ENCODE measurements at regions not wholly inside any gene's neighbourhood (a gene's known extent, or its start where the extent isn't known, plus 50 kb on each side); places are given as distances from the start of the nearest gene placed in this dataset.

DNA sequence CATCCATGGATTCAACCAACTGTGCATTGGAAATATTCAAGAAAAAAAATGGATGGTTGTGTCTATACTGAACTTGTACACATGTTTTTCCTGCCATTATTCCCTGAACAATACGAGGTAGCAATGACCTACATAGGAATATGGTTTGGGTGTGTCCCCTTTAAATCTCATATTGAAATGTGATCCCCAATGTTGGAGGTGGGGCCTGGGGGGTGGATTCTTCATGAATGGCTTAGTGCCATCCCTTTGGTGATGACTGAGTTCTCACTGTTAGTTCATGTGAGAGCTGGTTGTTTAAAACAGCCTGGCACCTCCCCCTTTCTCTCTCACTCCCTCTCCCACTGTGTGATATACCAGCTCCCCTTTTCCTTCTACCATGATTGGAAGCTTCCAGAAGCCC, 139.8 kb upstream of the BACH2 start:
- Histone ChIP-seq H3K36me3 (no peaks in the 10 kb centered on the region), H3K9me3 (no peaks in the 10 kb centered on the region), H3K4me3 (no peak overlapping the region), H3K27me3 (no peaks in the 10 kb centered on the region), H3K27ac (no peak overlapping the region), H3K4me1 (no peaks in the 10 kb centered on the region)
- intact Hi-C loops (cut with DNase I; ENCODE audit: low total_unique reads) = no loop called here
- no peak for DNase-seq
- no peak for TF ChIP-seq POLR2A (IDR thresholded peaks at IDR 0.05)
- TF ChIP-seq, protein P1, sequence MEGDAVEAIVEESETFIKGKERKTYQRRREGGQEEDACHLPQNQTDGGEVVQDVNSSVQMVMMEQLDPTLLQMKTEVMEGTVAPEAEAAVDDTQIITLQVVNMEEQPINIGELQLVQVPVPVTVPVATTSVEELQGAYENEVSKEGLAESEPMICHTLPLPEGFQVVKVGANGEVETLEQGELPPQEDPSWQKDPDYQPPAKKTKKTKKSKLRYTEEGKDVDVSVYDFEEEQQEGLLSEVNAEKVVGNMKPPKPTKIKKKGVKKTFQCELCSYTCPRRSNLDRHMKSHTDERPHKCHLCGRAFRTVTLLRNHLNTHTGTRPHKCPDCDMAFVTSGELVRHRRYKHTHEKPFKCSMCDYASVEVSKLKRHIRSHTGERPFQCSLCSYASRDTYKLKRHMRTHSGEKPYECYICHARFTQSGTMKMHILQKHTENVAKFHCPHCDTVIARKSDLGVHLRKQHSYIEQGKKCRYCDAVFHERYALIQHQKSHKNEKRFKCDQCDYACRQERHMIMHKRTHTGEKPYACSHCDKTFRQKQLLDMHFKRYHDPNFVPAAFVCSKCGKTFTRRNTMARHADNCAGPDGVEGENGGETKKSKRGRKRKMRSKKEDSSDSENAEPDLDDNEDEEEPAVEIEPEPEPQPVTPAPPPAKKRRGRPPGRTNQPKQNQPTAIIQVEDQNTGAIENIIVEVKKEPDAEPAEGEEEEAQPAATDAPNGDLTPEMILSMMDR (IDR thresholded peaks at IDR 0.05) = no peak

DNA sequence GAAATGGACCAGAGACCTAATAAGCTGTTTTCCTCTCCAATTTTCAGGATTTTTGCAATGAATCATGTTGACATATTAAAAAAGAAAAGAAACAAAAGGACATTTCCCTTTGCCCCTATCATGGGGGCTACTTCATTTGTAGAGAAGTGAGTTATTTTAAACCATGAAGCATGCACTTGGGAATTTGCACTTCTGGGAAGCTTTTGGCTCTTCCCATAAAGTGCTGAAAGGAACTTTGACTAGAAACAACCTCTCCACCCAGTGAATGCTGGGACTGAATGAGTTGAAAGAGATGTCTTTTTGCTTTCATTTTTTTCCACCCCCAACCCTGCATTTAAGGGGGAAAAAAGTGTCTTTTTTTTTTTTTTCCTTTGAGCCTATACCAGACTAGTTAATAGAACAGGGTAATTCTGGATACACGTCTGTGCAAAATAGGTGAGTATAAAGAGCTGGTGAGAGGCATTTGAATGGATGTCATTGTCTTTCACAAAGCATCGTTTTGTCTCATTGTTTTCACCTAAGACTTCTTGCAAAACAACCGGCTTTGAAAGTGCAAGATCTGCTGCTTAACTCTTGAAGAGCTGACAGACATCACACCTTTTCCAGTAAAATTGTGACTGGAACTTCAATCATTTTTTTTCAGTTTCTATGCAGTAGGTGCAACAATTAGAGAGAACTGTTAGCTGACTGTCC, 138.7 kb upstream of the BACH2 start:
- H3K36me3 ChIP-seq = no peaks in the 10 kb centered on the region
- no peaks in the 10 kb centered on the region for H3K4me1 ChIP-seq
- H3K27ac ChIP-seq = no peak overlapping the region
- TF ChIP-seq, protein P1 (IDR thresholded peaks at IDR 0.05) = no peak
- no peak for TF ChIP-seq POLR2A (IDR thresholded peaks at IDR 0.05)
- DNase-seq = no peak
- no peaks in the 10 kb centered on the region for H3K9me3 ChIP-seq
- H3K27me3 ChIP-seq = no peaks in the 10 kb centered on the region
- intact Hi-C loops (cut with DNase I; ENCODE audit: low total_unique reads) = no loop called here
- no peak overlapping the region for H3K4me3 ChIP-seq

DNA sequence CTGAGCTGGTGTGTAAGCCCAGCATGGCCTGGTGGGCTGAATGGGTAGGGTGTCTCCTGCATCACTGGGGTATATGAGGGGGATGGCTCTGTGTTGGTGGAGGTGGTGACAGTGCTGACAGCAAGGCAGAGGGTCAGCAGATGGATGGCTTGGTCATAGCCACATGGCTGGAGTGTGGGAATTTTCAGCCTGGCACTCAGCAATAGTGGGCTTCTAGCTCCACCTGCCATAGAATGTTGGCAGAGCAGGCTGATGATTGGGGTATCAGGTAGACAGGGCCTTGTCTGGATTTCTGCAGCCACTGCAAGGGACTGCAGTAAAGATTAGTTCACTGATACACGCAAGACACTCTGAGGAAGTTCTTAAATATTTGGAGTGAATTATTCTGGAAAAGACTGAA, 137.5 kb upstream of the BACH2 start:
- no peak for DNase-seq
- intact Hi-C loops (cut with DNase I; ENCODE audit: low total_unique reads) = no loop called here
- Histone ChIP-seq H3K4me3 (no peak overlapping the region), H3K4me1 (no peaks in the 10 kb centered on the region), H3K27ac (no peak overlapping the region), H3K27me3 (no peaks in the 10 kb centered on the region), H3K9me3 (no peaks in the 10 kb centered on the region), H3K36me3 (no peaks in the 10 kb centered on the region)
- TF ChIP-seq POLR2A (IDR thresholded peaks at IDR 0.05) = no peak
- TF ChIP-seq, protein P1 (IDR thresholded peaks at IDR 0.05) = no peak

DNA sequence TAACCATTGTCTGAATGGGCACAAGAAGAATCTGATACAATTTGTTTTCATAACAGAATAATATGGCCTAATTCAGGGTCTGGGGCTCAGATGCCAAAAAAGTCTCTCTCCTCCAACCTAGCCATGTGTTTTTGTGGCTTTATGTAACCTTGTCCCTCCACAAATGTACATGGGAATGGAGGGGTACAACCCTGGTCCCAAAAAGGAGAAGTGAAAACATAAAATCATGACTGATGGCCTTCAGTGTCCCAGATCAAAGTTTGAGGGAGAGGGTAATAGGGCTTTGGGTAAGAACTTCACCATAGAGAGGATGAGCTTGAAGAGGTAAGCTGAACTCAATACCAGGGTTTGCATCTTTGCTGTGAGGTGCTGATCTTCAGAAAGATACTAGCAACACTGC, 136.3 kb upstream of the BACH2 start:
- H3K4me3 ChIP-seq = no peak overlapping the region
- H3K9me3 ChIP-seq = no peaks in the 10 kb centered on the region
- H3K27ac ChIP-seq = no peak overlapping the region
- no peaks in the 10 kb centered on the region for H3K4me1 ChIP-seq
- intact Hi-C loops (cut with DNase I; ENCODE audit: low total_unique reads) = no loop called here
- TF ChIP-seq, protein P1 (IDR thresholded peaks at IDR 0.05) = no peak
- no peak for TF ChIP-seq POLR2A (IDR thresholded peaks at IDR 0.05)
- no peaks in the 10 kb centered on the region for H3K36me3 ChIP-seq
- DNase-seq = no peak
- no peaks in the 10 kb centered on the region for H3K27me3 ChIP-seq

DNA sequence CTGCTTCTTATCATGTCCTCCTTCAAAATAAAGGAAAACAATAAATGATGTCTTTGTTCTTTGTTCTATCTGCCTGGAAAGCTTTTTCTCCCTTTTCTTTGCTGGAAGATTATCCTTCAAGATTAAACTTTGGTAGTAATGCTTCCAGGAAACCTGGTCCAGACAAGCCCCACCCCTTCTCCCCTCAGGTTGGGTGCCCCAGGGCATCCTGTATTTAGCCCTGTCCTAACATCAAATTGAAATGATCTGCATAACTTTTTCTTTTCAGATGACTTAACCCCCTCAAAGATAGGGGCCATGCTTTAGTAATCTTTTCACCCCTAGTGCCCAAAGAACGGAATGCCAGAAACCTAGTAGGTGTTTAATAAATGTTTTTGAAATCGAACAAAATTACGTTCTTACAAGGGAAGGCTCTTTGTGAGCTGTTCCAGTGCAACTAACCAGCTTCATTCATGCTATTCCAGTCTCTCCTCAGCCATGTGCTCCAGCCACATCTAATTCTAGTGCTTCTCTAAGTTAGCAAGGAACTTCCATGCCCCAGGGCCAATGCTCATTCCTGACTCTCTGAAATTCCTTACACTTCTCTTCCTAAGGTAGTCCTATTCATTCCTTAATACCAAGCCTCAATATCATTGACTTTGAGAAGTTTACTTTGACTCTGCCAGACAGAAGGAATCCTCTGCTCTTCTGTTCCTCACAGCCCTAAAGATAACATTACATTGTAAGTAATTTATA, 135.6 kb upstream of the BACH2 start:
- H3K36me3 ChIP-seq = no peaks in the 10 kb centered on the region
- DNase-seq = no peak
- H3K9me3 ChIP-seq = no peaks in the 10 kb centered on the region
- H3K4me1 ChIP-seq = no peaks in the 10 kb centered on the region
- H3K4me3 ChIP-seq = no peak overlapping the region
- intact Hi-C loops (cut with DNase I; ENCODE audit: low total_unique reads) = no loop called here
- TF ChIP-seq POLR2A (IDR thresholded peaks at IDR 0.05) = no peak
- TF ChIP-seq, protein P1 (IDR thresholded peaks at IDR 0.05) = no peak
- H3K27ac ChIP-seq = no peak overlapping the region
- H3K27me3 ChIP-seq = no peaks in the 10 kb centered on the region

Data from uterus (tissue), 3 donors.